Hematopoietic multipotent progenitor cell treated with erythropoietin and hydrocortisone succinate and interleukin-3 and kit ligand, for 17 days (in vitro differentiated cells): ENCODE measurements at regions not wholly inside any gene's neighbourhood (a gene's known extent, or its start where the extent isn't known, plus 50 kb on each side); places are given as distances from the start of the nearest gene placed in this dataset.

Experiments
- DNase-seq: peaks from one replicate; pipeline ENCODE4 v3.0.0-alpha.2; 2015; ENCODE audit warnings: low spot score

- DNase-seq = no peak
These were observed 105.4 kb upstream of the LCLAT1 start for GRCh38 chr2:30341500-30342267.

GRCh38 chr2:30346471-30347169, 100.4 kb upstream of the LCLAT1 start:
- no peak for DNase-seq

- DNase-seq = no peak
These were observed 98.2 kb upstream of the LCLAT1 start for GRCh38 chr2:30348825-30349224.

GRCh38 chr2:30349691-30350090, 97.4 kb upstream of the LCLAT1 start:
- no peak for DNase-seq

GRCh38 chr2:30351116-30351515, 95.9 kb upstream of the LCLAT1 start:
- DNase-seq = no peak

GRCh38 chr2:30351949-30352348, 95.1 kb upstream of the LCLAT1 start:
- no peak for DNase-seq

- DNase-seq = no peak
These were observed 92.9 kb upstream of the LCLAT1 start for GRCh38 chr2:30354150-30354549.

GRCh38 chr2:30354621-30355020, 92.4 kb upstream of the LCLAT1 start:
- no peak for DNase-seq

GRCh38 chr2:30355306-30355705, 91.7 kb upstream of the LCLAT1 start:
- no peak for DNase-seq

- DNase-seq = no peak
These were observed 91.0 kb upstream of the LCLAT1 start for GRCh38 chr2:30356071-30356470.

GRCh38 chr2:30356776-30357175, 90.3 kb upstream of the LCLAT1 start:
- DNase-seq = no peak

- DNase-seq = no peak
These were observed 88.7 kb upstream of the LCLAT1 start for GRCh38 chr2:30358351-30358750.

GRCh38 chr2:30358842-30359241, 88.2 kb upstream of the LCLAT1 start:
- DNase-seq = no peak

- peak; percentile 22 for DNase-seq
These were observed 87.3 kb upstream of the LCLAT1 start for GRCh38 chr2:30359644-30360167.

GRCh38 chr2:30361751-30362394, 85.2 kb upstream of the LCLAT1 start:
- no peak for DNase-seq

- no peak for DNase-seq
These were observed 84.5 kb upstream of the LCLAT1 start for GRCh38 chr2:30362468-30363081.

- no peak for DNase-seq
These were observed 83.6 kb upstream of the LCLAT1 start for GRCh38 chr2:30363406-30363805.

- DNase-seq = no peak
These were observed 81.8 kb upstream of the LCLAT1 start for GRCh38 chr2:30365201-30365600.

- no peak for DNase-seq
These were observed 80.8 kb upstream of the LCLAT1 start for GRCh38 chr2:30366199-30366691.

- DNase-seq = no peak
These were observed 79.6 kb upstream of the LCLAT1 start for GRCh38 chr2:30367232-30368070.

- no peak for DNase-seq
These were observed 78.8 kb upstream of the LCLAT1 start for GRCh38 chr2:30368258-30368657.
